ENCODE measurements at regions not wholly inside any gene's neighbourhood (a gene's known extent, or its start where the extent isn't known, plus 50 kb on each side); places are given as distances from the start of the nearest gene placed in this dataset.

- no peaks in the 10 kb centered on the region for H3K36me3 Mint-ChIP-seq
- H3K4me1 Mint-ChIP-seq: peaks cover 2% of the 10 kb centered on the region
- WGBS (ENCODE audit: insufficient coverage): 94% methylated on average over 5 of the region's 9 CpGs
Measured at GRCh38 chr20:24277196-24277595, 192.2 kb upstream of the SYNDIG1 start.

GRCh38 chr20:24275946-24276705 is 193.3 kb upstream of the SYNDIG1 start:
- peaks cover 2% of the 10 kb centered on the region for H3K4me1 Mint-ChIP-seq
- Histone ChIP-seq H2AFZ (ENCODE audit: insufficient read depth, low read depth, low read length, poor library complexity, severe bottlenecking) (no peak overlapping the region), H3K27me3 (ENCODE audit: control insufficient read depth in 2 of 2, insufficient read depth in 2 of 2, low read length in 2 of 2) (no peaks in the 10 kb centered on the region), H3K4me1 (ENCODE audit: control insufficient read depth in 1 of 2, insufficient read depth in 2 of 2, low read length in 2 of 2) (no peaks in the 10 kb centered on the region), H3K4me3 (replicated peaks in 1 of 3; ENCODE audit: low read depth in 2 of 3, low read length in 3 of 3) (no peak overlapping the region), H3K9me3 (replicated peaks in 1 of 2; ENCODE audit: control insufficient read depth in 1 of 2, insufficient read depth in 1 of 2, low read length in 2 of 2) (peaks cover 0 to 3% of the 10 kb centered on the region in 2 donors), H3K36me3 (replicated peaks in 1 of 2; ENCODE audit: control insufficient read depth in 1 of 2, insufficient read depth in 2 of 2, low read length in 2 of 2) (no peaks in the 10 kb centered on the region), H3K27ac (ENCODE audit: low read depth in 1 of 2, low read length in 2 of 2) (no peak overlapping the region), H3K4me2 (replicated peaks; ENCODE audit: extremely low read depth, low read length, poor library complexity, severe bottlenecking) (no peak overlapping the region), H3K9ac (ENCODE audit: insufficient read depth, low read length, poor library complexity, severe bottlenecking) (no peak overlapping the region), H3K79me2 (ENCODE audit: insufficient read depth, low read length) (no peaks in the 10 kb centered on the region), H4K20me1 (ENCODE audit: insufficient read depth, low read length) (no peaks in the 10 kb centered on the region)
- H3K27me3 Mint-ChIP-seq (ENCODE audit: low read depth in 3 of 3): peaks cover 0 to 2% (median 2%) of the 10 kb centered on the region in 3 donors
- H3K36me3 Mint-ChIP-seq: no peaks in the 10 kb centered on the region
- no peak overlapping the region for H3K27ac Mint-ChIP-seq
- H3K9me3 Mint-ChIP-seq: peaks cover 0 to 14% (median 7%) of the 10 kb centered on the region in 7 donors
- no peak overlapping the region for H3K4me3 Mint-ChIP-seq
- 70% methylated on average over 2 of the region's 3 CpGs for WGBS (ENCODE audit: insufficient coverage)
- no peak for DNase-seq
- TF ChIP-seq CTCF (IDR thresholded peaks at IDR 0.05): no peak
- intact Hi-C loops (cut with micrococcal nuclease): no loop called here

More at GRCh38 chr20:24277196-24277595, 192.2 kb upstream of the SYNDIG1 start:
- H2AFZ ChIP-seq (ENCODE audit: insufficient read depth, low read depth, low read length, poor library complexity, severe bottlenecking): no peak overlapping the region
- no peaks in the 10 kb centered on the region for H3K4me1 ChIP-seq (ENCODE audit: control insufficient read depth in 1 of 2, insufficient read depth in 2 of 2, low read length in 2 of 2)
- DNase-seq: no peak
- H3K27ac Mint-ChIP-seq: no peak overlapping the region
- no peaks in the 10 kb centered on the region for H4K20me1 ChIP-seq (ENCODE audit: insufficient read depth, low read length)
- peaks cover 0 to 14% (median 6%) of the 10 kb centered on the region in 7 donors for H3K9me3 Mint-ChIP-seq
- no peak overlapping the region for H3K9ac ChIP-seq (ENCODE audit: insufficient read depth, low read length, poor library complexity, severe bottlenecking)
- no peaks in the 10 kb centered on the region for H3K36me3 ChIP-seq (replicated peaks in 1 of 2; ENCODE audit: control insufficient read depth in 1 of 2, insufficient read depth in 2 of 2, low read length in 2 of 2)
- no peak overlapping the region for H3K4me3 Mint-ChIP-seq
- no peak overlapping the region for H3K4me2 ChIP-seq (replicated peaks; ENCODE audit: extremely low read depth, low read length, poor library complexity, severe bottlenecking)
- peaks cover 0 to 2% (median 2%) of the 10 kb centered on the region in 3 donors for H3K27me3 Mint-ChIP-seq (ENCODE audit: low read depth in 3 of 3)
- intact Hi-C loops (cut with micrococcal nuclease): no loop called here
- no peaks in the 10 kb centered on the region for H3K27me3 ChIP-seq (ENCODE audit: control insufficient read depth in 2 of 2, insufficient read depth in 2 of 2, low read length in 2 of 2)
- no peak for TF ChIP-seq CTCF (IDR thresholded peaks at IDR 0.05)
- H3K9me3 ChIP-seq (replicated peaks in 1 of 2; ENCODE audit: control insufficient read depth in 1 of 2, insufficient read depth in 1 of 2, low read length in 2 of 2): no peaks in the 10 kb centered on the region
- H3K4me3 ChIP-seq (replicated peaks in 1 of 3; ENCODE audit: low read depth in 2 of 3, low read length in 3 of 3): no peak overlapping the region
- no peaks in the 10 kb centered on the region for H3K79me2 ChIP-seq (ENCODE audit: insufficient read depth, low read length)
- H3K27ac ChIP-seq (ENCODE audit: low read depth in 1 of 2, low read length in 2 of 2): no peak overlapping the region

Measured in CD14-positive monocyte (primary cell).